Spleen (tissue), 11 donors: ENCODE measurements at regions not wholly inside any gene's neighbourhood (a gene's known extent, or its start where the extent isn't known, plus 50 kb on each side); places are given as distances from the start of the nearest gene placed in this dataset.

Experiments
- DNase-seq: peaks from one replicate; pipeline ENCODE4 v3.0.0-alpha.2; 2020
- H3K27ac ChIP-seq, 8 donors: fragments of 200-600 bp; sonication (generic) in 7 of 8; 1 replicate in 4 of 8; 2 replicates in 4 of 8; pipeline versions ENCODE4 v1.5.0 to v1.8.0; 2016 to 2021; ENCODE audit warnings: inconsistent platforms in 4 of 8, mild to moderate bottlenecking in 4 of 8, moderate library complexity in 1 of 8
- H3K27me3 ChIP-seq, 7 donors: fragments of 200-600 bp; sonication (generic) in 6 of 7; replicated peaks in 1 of 7; 1 replicate in 4 of 7; 2 replicates in 3 of 7; pipeline versions ENCODE4 v1.5.0 to v1.8.0; 2016 to 2021; ENCODE audit warnings: inconsistent platforms in 3 of 7, mild to moderate bottlenecking in 1 of 7
- H3K36me3 ChIP-seq, 6 donors: fragments of 200-600 bp; sonication (generic) in 5 of 6; 1 replicate in 4 of 6; 2 replicates in 2 of 6; pipeline versions ENCODE4 v1.5.0 to v1.8.0; 2016 to 2021; ENCODE audit warnings: inconsistent platforms in 2 of 6
- H3K4me1 ChIP-seq, 6 donors: fragments of 200-600 bp; sonication (generic) in 5 of 6; 1 replicate in 3 of 6; 2 replicates in 3 of 6; pipeline versions ENCODE4 v1.5.0 to v1.8.0; 2016 to 2021; ENCODE audit warnings: inconsistent platforms in 3 of 6
- H3K4me3 ChIP-seq, 8 donors: fragments of 200-600 bp; sonication (generic) in 7 of 8; 1 replicate in 4 of 8; 2 replicates in 4 of 8; pipeline versions ENCODE4 v1.5.0 to v1.8.0; 2016 to 2021; ENCODE audit warnings: inconsistent platforms in 4 of 8, mild to moderate bottlenecking in 4 of 8, moderate library complexity in 2 of 8
- H3K9me3 ChIP-seq, 8 donors: fragments of 200-600 bp; sonication (generic) in 7 of 8; 1 replicate in 4 of 8; 2 replicates in 4 of 8; pipeline versions ENCODE4 v1.5.0 to v1.8.0; 2016 to 2021; ENCODE audit warnings: inconsistent platforms in 4 of 8
- POLR2A ChIP-seq, 3 donors: fragments of 450-650 bp; IDR thresholded peaks; one replicate each; pipeline ENCODE4 v1.5.1; 2017; ENCODE audit warnings: antibody characterized with exemption in 3 of 3, mild to moderate bottlenecking in 1 of 3
- POLR2AphosphoS5 ChIP-seq, 3 donors: sonication (generic); formaldehyde crosslinking; IDR thresholded peaks; one replicate each; pipeline ENCODE4 v1.5.1; 2017; ENCODE audit warnings: antibody characterized with exemption in 3 of 3
- WGBS, 5 donors: extraction: QIAGEN DNeasy Blood & Tissue Kit in 3 of 5; methylation state at CpG; one replicate each; pipeline versions ENCODE4 v1.1.5 to v1.1.7; 2013 to 2018; 5-methylcytosine and 5-hydroxymethylcytosine counted together
- intact Hi-C: fragments of 100-400 bp; cut with DNase I; formaldehyde crosslinking; loops from one replicate; pipeline ENCODE4 v1.15.0; 2023; ENCODE audit warnings: low total_unique reads
- small RNA-seq, 4 donors: library from RNA; depleted of rRNA; stranded (forward); fragments of <200 nt; gene quantifications; one replicate each; pipeline ENCODE3, GENCODE V24; 2016
- TF ChIP-seq, protein P1 (sequence below), 11 experiments: fragments of 200-600 bp in 7 of 11; fragments of 450-650 bp in 4 of 11; sonication (generic) in 4 of 11; IDR thresholded peaks in 8 of 11; conservative IDR thresholded peaks in 3 of 11; 1 replicate in 7 of 11; 2 replicates in 4 of 11; pipeline versions ENCODE4 v1.4.0 to v1.8.0; 2016 to 2021; ENCODE audit warnings: antibody characterized with exemption in 11 of 11, inconsistent platforms in 4 of 11, mild to moderate bottlenecking in 1 of 11
- donor health status: healthy with polysubstance abuse.
- donor health status: DM: no; HTN: no; CAD: no; lungs with moderate emphysema.
- donor health status: DM: no; HTN: no; CAD: no.
- donor health status: Bipolar disorder and iron deficiency.
- donor health status: healthy.
- donor health status: DM: no; HTN: no; CAD: no.
- donor health status: DM: yes; HTN: yes; CAD: no.

DNA sequence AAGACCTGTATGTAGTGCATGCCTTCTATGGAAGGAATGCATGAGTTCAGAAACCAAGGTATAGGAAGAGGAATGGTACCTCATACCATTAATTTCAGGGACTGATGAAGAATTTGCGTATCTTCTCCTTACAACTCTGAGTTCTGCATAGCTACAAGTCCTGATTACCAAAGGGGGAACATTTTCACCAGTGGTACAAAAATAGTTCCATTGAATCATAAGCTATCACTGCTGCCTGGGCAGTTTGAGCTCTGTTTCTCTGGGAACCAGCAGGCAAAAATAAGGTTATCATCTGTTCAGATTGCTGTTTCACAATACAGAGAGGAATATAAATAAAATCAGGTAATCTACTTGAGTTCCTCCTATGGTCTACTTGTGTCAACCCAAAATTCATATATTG is 77.9 kb upstream of the GNPDA2 start:
- TF ChIP-seq, protein P1, sequence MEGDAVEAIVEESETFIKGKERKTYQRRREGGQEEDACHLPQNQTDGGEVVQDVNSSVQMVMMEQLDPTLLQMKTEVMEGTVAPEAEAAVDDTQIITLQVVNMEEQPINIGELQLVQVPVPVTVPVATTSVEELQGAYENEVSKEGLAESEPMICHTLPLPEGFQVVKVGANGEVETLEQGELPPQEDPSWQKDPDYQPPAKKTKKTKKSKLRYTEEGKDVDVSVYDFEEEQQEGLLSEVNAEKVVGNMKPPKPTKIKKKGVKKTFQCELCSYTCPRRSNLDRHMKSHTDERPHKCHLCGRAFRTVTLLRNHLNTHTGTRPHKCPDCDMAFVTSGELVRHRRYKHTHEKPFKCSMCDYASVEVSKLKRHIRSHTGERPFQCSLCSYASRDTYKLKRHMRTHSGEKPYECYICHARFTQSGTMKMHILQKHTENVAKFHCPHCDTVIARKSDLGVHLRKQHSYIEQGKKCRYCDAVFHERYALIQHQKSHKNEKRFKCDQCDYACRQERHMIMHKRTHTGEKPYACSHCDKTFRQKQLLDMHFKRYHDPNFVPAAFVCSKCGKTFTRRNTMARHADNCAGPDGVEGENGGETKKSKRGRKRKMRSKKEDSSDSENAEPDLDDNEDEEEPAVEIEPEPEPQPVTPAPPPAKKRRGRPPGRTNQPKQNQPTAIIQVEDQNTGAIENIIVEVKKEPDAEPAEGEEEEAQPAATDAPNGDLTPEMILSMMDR (IDR thresholded peaks at IDR 0.05 in 8 of 11, conservative IDR thresholded peaks at IDR 0.05 in 3 of 11): no peak
- TF ChIP-seq POLR2A (IDR thresholded peaks at IDR 0.05) (no peak), POLR2AphosphoS5 (IDR thresholded peaks at IDR 0.05) (no peak)
- no peak for DNase-seq
- Histone ChIP-seq H3K9me3 (peaks cover 0 to 4% (median under 1%) of the 10 kb centered on the region in 8 donors), H3K27me3 (no peaks in the 10 kb centered on the region), H3K27ac (no peak overlapping the region), H3K36me3 (no peaks in the 10 kb centered on the region), H3K4me3 (no peak overlapping the region), H3K4me1 (no peaks in the 10 kb centered on the region)
- WGBS, 5 donors: 86 to 100% (median 94%) methylated on average over 1 of the region's 1 CpG
- intact Hi-C loops: no loop called here

DNA sequence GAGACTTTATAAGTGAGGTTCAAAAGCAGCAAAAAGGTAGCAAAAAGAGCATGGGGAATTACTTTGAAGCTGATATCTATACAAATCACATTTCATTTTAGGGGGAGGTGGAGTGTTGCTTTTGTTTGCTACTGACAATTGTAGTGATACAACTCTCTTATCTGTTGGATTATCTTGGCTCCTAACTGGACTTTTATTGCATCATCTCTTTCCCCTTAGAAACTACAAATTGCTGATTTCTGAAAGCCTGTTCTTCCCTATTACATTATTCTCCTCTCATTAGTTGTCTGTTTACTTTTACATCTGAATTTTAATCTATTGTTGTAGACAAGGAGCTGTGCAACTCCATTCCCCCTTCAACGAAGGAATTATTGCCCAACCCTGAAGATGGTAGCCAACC is 75.0 kb upstream of the GNPDA2 start:
- TF ChIP-seq POLR2AphosphoS5 (IDR thresholded peaks at IDR 0.05) (no peak), POLR2A (IDR thresholded peaks at IDR 0.05) (no peak)
- no peak for DNase-seq
- H3K9me3 ChIP-seq: peaks cover 0 to 32% (median 23%) of the 10 kb centered on the region in 8 donors
- no peak overlapping the region for H3K4me3 ChIP-seq
- 41 to 76% (median 64%) methylated on average over 1 of the region's 1 CpG for WGBS, 5 donors
- intact Hi-C loops: no loop called here
- no peaks in the 10 kb centered on the region for H3K27me3 ChIP-seq
- no peaks in the 10 kb centered on the region for H3K36me3 ChIP-seq
- no peaks in the 10 kb centered on the region for H3K4me1 ChIP-seq
- H3K27ac ChIP-seq: no peak overlapping the region

DNA sequence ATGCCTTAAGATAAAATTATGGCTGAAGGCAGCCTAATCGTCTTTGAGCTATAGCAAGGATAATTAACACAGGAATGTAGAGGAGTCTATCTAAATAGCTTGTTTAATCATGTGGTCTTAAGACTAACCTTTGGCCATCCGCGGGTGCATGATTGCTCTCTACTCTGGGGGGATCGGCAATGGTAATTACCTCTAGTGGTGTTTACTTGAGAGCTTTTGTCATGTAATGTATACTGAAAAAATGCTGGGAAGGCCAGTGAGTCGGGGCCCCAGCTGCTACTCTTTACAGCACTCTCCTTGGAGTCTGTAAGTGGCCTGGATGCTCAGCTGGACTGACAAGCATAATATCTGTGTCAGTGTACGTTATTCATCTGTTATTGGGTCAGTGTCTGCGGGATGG is 65.5 kb upstream of the GNPDA2 start:
- TF ChIP-seq POLR2A (IDR thresholded peaks at IDR 0.05) (no peak), POLR2AphosphoS5 (IDR thresholded peaks at IDR 0.05) (no peak)
- TF ChIP-seq, protein P1 (IDR thresholded peaks at IDR 0.05 in 8 of 11, conservative IDR thresholded peaks at IDR 0.05 in 3 of 11): no peak
- DNase-seq: no peak
- WGBS, 5 donors: 70 to 84% (median 76%) methylated on average over 7 of the region's 7 CpGs
- H3K9me3 ChIP-seq: peaks cover 0 to 12% (median 1%) of the 10 kb centered on the region in 8 donors
- H3K27me3 ChIP-seq: no peaks in the 10 kb centered on the region
- intact Hi-C loops: no loop called here
- no peak overlapping the region for H3K27ac ChIP-seq
- H3K4me1 ChIP-seq: no peaks in the 10 kb centered on the region
- no peak overlapping the region for H3K4me3 ChIP-seq
- no peaks in the 10 kb centered on the region for H3K36me3 ChIP-seq

DNA sequence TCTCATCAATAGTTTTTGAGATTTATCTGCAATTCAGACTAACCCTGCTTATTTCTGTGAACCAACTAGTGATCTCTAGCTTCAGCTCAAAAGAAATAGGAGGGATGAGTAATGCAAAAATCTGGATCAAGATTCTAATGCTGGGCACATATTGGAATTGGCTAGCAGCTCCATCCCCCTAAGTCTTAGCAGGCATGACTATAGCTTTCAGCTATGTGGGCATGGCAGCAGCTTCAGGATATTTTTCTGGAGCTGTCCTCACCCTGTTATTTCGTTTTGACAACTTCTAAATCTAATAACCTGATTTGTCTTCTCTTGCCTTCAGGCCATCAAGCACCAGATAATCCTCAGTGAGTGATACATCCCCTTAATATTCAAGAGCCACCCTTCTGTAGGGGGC is 50.8 kb upstream of the GNPDA2 start:
- intact Hi-C loops: no loop called here
- WGBS, 5 donors: 13 to 40% (median 23%) methylated on average over 1 of the region's 1 CpG
- Histone ChIP-seq H3K36me3 (no peaks in the 10 kb centered on the region), H3K27me3 (no peaks in the 10 kb centered on the region), H3K9me3 (peaks cover 0 to 27% (median 19%) of the 10 kb centered on the region in 8 donors), H3K4me3 (no peak overlapping the region), H3K4me1 (no peaks in the 10 kb centered on the region), H3K27ac (no peak overlapping the region)
- no peak for TF ChIP-seq POLR2AphosphoS5 (IDR thresholded peaks at IDR 0.05)
- no peak for TF ChIP-seq POLR2A (IDR thresholded peaks at IDR 0.05)
- TF ChIP-seq, protein P1 (IDR thresholded peaks at IDR 0.05 in 8 of 11, conservative IDR thresholded peaks at IDR 0.05 in 3 of 11): no peak
- DNase-seq: no peak

Small RNA genes in the stretch of these regions (small RNA-seq; reads per million reads assigned to genes)
- gene RNU6-931P: 0 reads per million in 4 donors
